ENCODE measurements at regions not wholly inside any gene's neighbourhood (a gene's known extent, or its start where the extent isn't known, plus 50 kb on each side); places are given as distances from the start of the nearest gene placed in this dataset.

GRCh38 chr12:127570793-127571360 lies 696.1 kb upstream of the TMEM132C start:
- Histone ChIP-seq H3K79me1 (ENCODE audit: insufficient read depth, low read depth, low read length, poor library complexity, severe bottlenecking) (no peaks in the 10 kb centered on the region), H3K9me3 (ENCODE audit: control insufficient read depth, low read depth, low read length) (no peaks in the 10 kb centered on the region), H2AFZ (ENCODE audit: low read length) (no peak overlapping the region), H2BK5ac (ENCODE audit: insufficient read length, low read length) (no peak overlapping the region), H3K27ac (ENCODE audit: insufficient read length, low read depth, low read length) (no peak overlapping the region), H3K23ac (ENCODE audit: insufficient read length, low read depth, low read length) (no peak overlapping the region), H3K4me2 (ENCODE audit: insufficient read depth, insufficient read length, low read length) (no peak overlapping the region), H3K23me2 (ENCODE audit: insufficient read length, low read depth, low read length, poor library complexity, severe bottlenecking) (no peaks in the 10 kb centered on the region), H2BK20ac (ENCODE audit: low read depth, low read length, poor library complexity, severe bottlenecking) (no peak overlapping the region), H4K91ac (ENCODE audit: insufficient read length, low read depth, low read length) (no peak overlapping the region), H2BK15ac (ENCODE audit: low read depth, low read length) (no peak overlapping the region), H4K20me1 (ENCODE audit: control insufficient read depth, insufficient read depth, insufficient read length) (no peaks in the 10 kb centered on the region), H4K5ac (ENCODE audit: insufficient read length, low read depth, low read length) (no peak overlapping the region), H2BK12ac (ENCODE audit: insufficient read length, low read depth, low read length) (no peak overlapping the region), H3K18ac (ENCODE audit: insufficient read length, low read depth, low read length) (no peak overlapping the region), H3K4ac (ENCODE audit: low read depth, low read length) (no peak overlapping the region), H3K4me1 (ENCODE audit: insufficient read depth, low read length) (no peaks in the 10 kb centered on the region), H3K79me2 (ENCODE audit: insufficient read depth, low read length) (peaks cover 2% of the 10 kb centered on the region; the same call in 1 of the 2 replicates), H3K9ac (ENCODE audit: extremely low read depth, insufficient read length, low read length) (no peak overlapping the region), H2AK5ac (ENCODE audit: insufficient read length, low read length) (no peak overlapping the region), H4K8ac (replicated peaks; ENCODE audit: insufficient read length, low read depth, low read length) (no peak overlapping the region), H3K14ac (ENCODE audit: insufficient read depth, low read length) (no peak overlapping the region), H3T11ph (ENCODE audit: low read length) (no peak overlapping the region), H2BK120ac (ENCODE audit: low read depth, low read length, poor library complexity, severe bottlenecking) (no peak overlapping the region), H3K27me3 (ENCODE audit: insufficient read depth, low read length) (no peaks in the 10 kb centered on the region; the same call in 1 of the 2 replicates), H3K56ac (ENCODE audit: insufficient read length, low read depth, low read length) (no peak overlapping the region)
- no CpG with 5 or more reads among the region's 10 CpGs for WGBS (ENCODE audit: extremely low coverage, insufficient read length, low lambda C conversion rate)
- H3K9me3 Mint-ChIP-seq, result peaks cover 6 to 7% of the 10 kb centered on the region in 2 experiments
- DNase-seq, result no peak
- H3K27ac Mint-ChIP-seq, result no peak overlapping the region
- no peaks in the 10 kb centered on the region; a peak in 1 of 7 replicates for H3K36me3 Mint-ChIP-seq (ENCODE audit: insufficient read depth in 1 of 3, low read depth in 3 of 3)
- H3K27me3 Mint-ChIP-seq (ENCODE audit: low read depth), result peaks cover 47% of the 10 kb centered on the region
- H3K4me3 Mint-ChIP-seq, result no peak overlapping the region
- no peak for TF ChIP-seq CTCF (conservative IDR thresholded peaks at IDR 0.05)
- peaks cover 19 to 23% of the 10 kb centered on the region in 2 experiments for H3K4me1 Mint-ChIP-seq

Measured in H9 (cell line).